IPS-15b (cell line): ENCODE measurements at regions not wholly inside any gene's neighbourhood (a gene's known extent, or its start where the extent isn't known, plus 50 kb on each side); places are given as distances from the start of the nearest gene placed in this dataset.

ENCODE experiments used
- H3K27me3 ChIP-seq: one replicate; pipeline ENCODE4 v1.6.1; 2013; ENCODE audit warnings: low read length; ENCODE audit not compliant: control insufficient read depth, insufficient read depth
- H3K36me3 ChIP-seq: one replicate; pipeline ENCODE4 v1.6.1; 2013; ENCODE audit warnings: low read length; ENCODE audit not compliant: control insufficient read depth, insufficient read depth
- H3K4me1 ChIP-seq: one replicate; pipeline ENCODE4 v1.6.1; 2013; ENCODE audit warnings: mild to moderate bottlenecking, low read length; ENCODE audit not compliant: control insufficient read depth, insufficient read depth
- H3K4me3 ChIP-seq: one replicate; pipeline ENCODE4 v1.5.1; 2013; ENCODE audit warnings: low read depth, low read length
- H3K9ac ChIP-seq: one replicate; pipeline ENCODE4 v1.6.1; 2013; ENCODE audit warnings: low read depth, mild to moderate bottlenecking, low read length
- H3K9me3 ChIP-seq: one replicate; pipeline ENCODE4 v1.6.1; 2013; ENCODE audit warnings: mild to moderate bottlenecking, low read length; ENCODE audit not compliant: control insufficient read depth, insufficient read depth

DNA sequence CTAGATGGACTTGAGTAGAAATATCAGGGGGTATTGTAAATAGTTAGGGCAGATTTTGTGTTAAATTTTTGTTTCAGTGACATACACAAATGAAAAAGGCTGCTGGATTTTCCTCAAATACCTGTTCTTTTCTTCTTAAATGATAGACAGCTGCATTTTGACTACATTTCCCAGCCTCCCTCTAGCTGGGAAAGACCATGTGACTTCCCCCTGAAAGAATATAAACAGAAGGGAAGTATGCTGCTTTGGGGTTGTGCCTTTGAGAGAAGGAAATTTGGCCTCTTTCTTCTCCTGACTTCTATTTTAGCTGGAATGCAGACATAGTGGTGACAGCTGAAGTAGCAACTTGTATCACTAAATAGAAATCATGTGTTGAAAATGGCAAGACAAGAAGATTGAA is 476.1 kb upstream of the SYT1 start:
- Histone ChIP-seq H3K4me3 (no peak overlapping the region), H3K9me3 (no peaks in the 10 kb centered on the region), H3K9ac (no peak overlapping the region), H3K36me3 (no peaks in the 10 kb centered on the region), H3K27me3 (no peaks in the 10 kb centered on the region), H3K4me1 (no peaks in the 10 kb centered on the region)

DNA sequence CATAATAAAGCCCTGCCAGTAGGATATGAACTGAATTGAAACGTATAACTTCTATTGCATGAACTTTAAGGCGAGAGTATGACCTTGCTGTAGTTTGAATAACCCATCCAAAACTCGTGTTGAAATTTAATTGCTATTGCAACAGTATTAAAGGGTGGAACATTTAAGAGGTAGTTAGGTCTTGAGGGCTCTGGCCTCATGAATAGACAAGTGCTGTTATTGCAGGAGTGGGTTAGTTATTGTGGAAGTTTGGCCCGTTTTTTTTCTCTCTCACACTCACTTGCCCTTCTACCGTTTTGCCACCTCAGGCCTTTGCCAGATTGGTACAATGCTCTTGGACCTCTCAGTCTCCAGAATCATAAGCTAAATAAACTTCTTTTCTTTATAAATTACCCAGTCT is 473.7 kb upstream of the SYT1 start:
- H3K9ac ChIP-seq: no peak overlapping the region
- no peak overlapping the region for H3K4me3 ChIP-seq
- H3K27me3 ChIP-seq: no peaks in the 10 kb centered on the region
- H3K36me3 ChIP-seq: no peaks in the 10 kb centered on the region
- H3K9me3 ChIP-seq: no peaks in the 10 kb centered on the region
- H3K4me1 ChIP-seq: peaks cover 3% of the 10 kb centered on the region

DNA sequence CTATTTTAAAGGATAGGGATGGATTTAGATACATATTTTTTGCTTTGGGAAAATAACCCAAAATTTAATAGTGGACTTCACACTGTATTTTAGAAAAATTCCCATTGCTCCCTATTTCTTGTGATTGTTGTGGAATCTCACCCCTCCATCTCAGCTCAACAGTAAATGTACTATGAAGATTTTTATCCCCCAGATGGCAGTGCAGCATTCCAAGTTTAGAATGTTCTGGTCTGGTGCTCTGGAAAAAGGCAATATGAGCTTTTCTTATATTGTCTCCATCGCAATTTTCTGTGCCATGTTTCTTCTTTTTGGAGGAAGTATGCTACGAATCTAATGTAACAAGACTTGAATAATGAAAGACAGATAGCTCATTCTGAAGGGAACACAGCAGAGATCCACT is 471.7 kb upstream of the SYT1 start:
- no peak overlapping the region for H3K4me3 ChIP-seq
- H3K4me1 ChIP-seq: peaks cover 3% of the 10 kb centered on the region
- no peak overlapping the region for H3K9ac ChIP-seq
- no peaks in the 10 kb centered on the region for H3K27me3 ChIP-seq
- no peaks in the 10 kb centered on the region for H3K36me3 ChIP-seq
- no peaks in the 10 kb centered on the region for H3K9me3 ChIP-seq

DNA sequence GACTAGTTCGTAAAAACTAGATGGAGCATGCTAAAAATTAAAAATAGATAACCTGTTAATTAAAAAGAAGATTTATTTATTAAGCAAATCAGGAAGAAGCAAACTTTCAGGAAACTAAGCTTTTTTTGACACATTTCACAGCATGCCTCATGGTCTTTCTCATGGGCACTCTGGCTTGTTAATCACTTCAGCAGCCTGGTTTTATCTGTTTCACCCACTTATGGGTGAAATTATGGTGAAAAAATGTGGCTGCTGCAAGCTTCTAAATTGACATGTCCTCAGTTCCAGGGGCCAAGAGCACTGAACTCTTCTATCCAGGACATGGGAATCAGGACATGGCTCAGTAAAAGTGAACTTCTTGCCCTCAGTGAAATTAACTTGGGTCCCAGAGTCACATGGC is 468.6 kb upstream of the SYT1 start:
- H3K36me3 ChIP-seq: no peaks in the 10 kb centered on the region
- no peak overlapping the region for H3K4me3 ChIP-seq
- H3K9ac ChIP-seq: no peak overlapping the region
- H3K4me1 ChIP-seq: peaks cover 3% of the 10 kb centered on the region
- no peaks in the 10 kb centered on the region for H3K9me3 ChIP-seq
- H3K27me3 ChIP-seq: no peaks in the 10 kb centered on the region

DNA sequence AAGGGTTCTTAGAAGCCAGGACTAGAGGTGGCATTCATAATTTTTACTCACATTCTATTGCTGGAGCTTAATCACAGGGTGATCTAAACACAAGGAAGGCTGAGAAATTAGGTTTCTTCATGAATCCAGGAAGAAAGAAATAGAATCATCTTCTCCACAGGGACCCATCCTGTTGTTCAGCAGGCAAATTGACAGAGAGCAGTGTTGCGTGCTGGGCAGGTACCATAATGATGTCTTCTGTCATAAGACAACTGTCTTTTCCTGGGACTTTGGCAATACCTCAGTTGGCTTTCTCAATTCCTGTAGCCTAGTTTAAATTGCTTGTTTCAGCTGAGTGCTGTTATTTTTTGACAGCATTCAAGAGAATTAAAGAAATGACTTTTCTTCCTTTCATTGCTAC is 468.0 kb upstream of the SYT1 start:
- no peaks in the 10 kb centered on the region for H3K36me3 ChIP-seq
- no peak overlapping the region for H3K4me3 ChIP-seq
- no peaks in the 10 kb centered on the region for H3K9me3 ChIP-seq
- no peak overlapping the region for H3K9ac ChIP-seq
- H3K4me1 ChIP-seq: peaks cover 3% of the 10 kb centered on the region
- no peaks in the 10 kb centered on the region for H3K27me3 ChIP-seq

DNA sequence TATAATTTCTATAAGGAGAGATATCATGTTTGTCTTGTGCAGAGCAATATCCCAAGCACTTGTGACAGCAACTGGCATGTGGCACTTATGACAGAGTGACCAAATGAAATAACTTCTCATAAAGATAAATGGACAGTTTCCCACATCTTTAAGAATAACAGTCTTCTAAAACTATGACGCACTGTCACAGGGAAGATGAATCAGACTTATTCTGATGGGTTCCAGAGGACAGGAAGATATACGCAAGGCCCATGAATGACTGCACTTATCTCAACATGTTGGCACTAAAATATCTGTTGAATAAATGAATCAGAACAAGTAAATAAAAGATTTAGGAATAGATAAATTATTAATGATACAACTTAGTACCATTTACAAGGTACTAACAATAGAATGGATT is 465.8 kb upstream of the SYT1 start:
- Histone ChIP-seq H3K36me3 (no peaks in the 10 kb centered on the region), H3K9ac (no peak overlapping the region), H3K4me3 (no peak overlapping the region), H3K4me1 (peaks cover 3% of the 10 kb centered on the region), H3K9me3 (no peaks in the 10 kb centered on the region), H3K27me3 (no peaks in the 10 kb centered on the region)

DNA sequence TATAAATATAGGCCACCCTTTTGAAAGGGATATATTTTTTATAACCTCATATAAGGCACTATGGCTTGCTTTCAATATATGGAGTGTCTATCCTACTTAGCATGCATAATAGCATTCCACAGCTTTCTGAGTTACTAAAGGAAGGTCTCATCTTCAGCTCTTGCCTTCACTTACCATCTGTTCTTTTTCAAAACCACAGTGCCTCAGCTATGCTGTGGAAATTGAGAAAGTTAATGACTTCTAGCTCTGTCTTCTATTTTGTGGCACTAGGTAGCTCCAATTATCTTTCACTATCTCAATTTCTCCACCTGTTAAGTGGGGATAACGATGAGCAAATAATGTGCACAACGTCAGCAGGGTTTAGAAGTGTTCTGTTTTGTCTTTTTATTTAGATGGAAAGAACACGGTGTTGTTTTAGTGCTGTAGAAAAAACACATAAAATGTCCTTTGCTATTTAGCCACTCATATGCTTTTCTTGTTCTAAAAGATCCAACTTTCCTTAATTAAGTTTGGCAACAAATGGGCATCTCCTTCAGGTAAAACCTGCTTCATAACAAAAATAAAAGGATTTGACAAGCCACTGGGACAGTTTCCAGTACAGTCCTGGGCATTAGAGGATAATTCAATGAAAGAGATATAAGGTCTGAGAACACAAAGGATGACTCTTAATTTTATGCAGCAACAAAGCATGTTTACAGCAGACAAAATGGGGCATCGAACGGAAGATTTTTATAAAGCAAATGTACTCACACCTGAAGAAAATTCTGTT is 462.0 kb upstream of the SYT1 start:
- no peak overlapping the region for H3K9ac ChIP-seq
- no peak overlapping the region for H3K4me3 ChIP-seq
- H3K36me3 ChIP-seq: no peaks in the 10 kb centered on the region
- H3K27me3 ChIP-seq: no peaks in the 10 kb centered on the region
- H3K4me1 ChIP-seq: peaks cover 5% of the 10 kb centered on the region
- no peaks in the 10 kb centered on the region for H3K9me3 ChIP-seq

DNA sequence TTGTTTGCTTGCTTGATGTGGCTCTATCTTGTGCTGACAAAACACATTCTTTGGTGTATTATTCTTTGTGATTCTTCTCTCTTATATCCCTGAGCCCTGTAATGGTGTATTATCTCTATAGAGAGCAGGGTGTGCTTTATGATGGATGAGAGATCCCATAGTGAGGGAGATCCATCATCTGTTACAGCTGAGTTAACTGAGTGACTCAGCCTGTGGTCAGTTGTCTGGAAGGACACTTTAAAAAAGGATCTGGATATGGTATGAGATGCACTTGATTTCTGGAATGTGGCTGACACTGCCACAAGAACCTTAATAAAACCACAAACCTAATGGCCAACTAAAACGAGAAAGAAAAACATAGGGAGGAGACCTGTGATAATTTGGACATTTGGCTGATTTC is 461.4 kb upstream of the SYT1 start:
- Histone ChIP-seq H3K9ac (no peak overlapping the region), H3K9me3 (no peaks in the 10 kb centered on the region), H3K4me1 (peaks cover 5% of the 10 kb centered on the region), H3K27me3 (no peaks in the 10 kb centered on the region), H3K4me3 (no peak overlapping the region), H3K36me3 (no peaks in the 10 kb centered on the region)

DNA sequence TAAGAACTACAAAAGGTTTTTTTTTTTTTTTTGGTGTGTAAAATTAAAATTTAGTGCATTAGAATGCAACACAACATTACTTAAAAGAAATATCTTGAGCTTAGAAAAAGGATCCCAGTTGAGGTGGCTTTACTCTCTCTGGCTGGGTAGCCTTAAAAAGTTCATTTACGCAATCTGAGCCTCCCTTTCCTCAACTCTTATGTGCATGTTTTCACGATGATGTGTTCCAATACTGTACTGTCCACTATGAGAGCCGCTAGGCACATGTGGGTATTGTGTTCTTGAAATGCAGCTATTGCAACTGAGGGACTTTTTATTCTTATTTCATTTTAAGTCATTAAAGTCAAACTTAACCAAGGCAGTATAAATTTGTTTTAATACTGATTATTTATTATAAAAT is 460.9 kb upstream of the SYT1 start:
- no peaks in the 10 kb centered on the region for H3K9me3 ChIP-seq
- H3K36me3 ChIP-seq: no peaks in the 10 kb centered on the region
- H3K4me3 ChIP-seq: no peak overlapping the region
- H3K4me1 ChIP-seq: peaks cover 5% of the 10 kb centered on the region
- no peaks in the 10 kb centered on the region for H3K27me3 ChIP-seq
- no peak overlapping the region for H3K9ac ChIP-seq

DNA sequence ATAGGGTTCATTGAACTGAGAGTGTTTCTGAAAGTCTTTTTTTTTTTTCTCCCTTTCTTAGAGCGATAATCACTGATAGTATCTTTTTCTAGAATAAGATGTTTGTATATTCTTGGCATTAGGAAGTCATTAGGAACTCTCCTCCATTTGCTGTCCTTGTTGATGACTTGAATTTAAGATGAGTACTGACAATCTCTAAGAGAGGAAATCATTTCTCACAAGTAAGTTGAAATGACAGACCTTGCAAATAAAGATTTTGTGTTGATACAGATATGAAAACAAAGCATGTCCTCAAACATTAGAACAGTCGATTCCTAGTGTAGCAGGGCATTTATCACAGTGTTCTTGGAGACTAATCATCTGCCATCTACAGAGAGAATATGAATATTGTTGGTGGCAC is 458.4 kb upstream of the SYT1 start:
- Histone ChIP-seq H3K9me3 (no peaks in the 10 kb centered on the region), H3K4me3 (no peak overlapping the region), H3K27me3 (no peaks in the 10 kb centered on the region), H3K4me1 (peaks cover 5% of the 10 kb centered on the region), H3K36me3 (no peaks in the 10 kb centered on the region), H3K9ac (no peak overlapping the region)

DNA sequence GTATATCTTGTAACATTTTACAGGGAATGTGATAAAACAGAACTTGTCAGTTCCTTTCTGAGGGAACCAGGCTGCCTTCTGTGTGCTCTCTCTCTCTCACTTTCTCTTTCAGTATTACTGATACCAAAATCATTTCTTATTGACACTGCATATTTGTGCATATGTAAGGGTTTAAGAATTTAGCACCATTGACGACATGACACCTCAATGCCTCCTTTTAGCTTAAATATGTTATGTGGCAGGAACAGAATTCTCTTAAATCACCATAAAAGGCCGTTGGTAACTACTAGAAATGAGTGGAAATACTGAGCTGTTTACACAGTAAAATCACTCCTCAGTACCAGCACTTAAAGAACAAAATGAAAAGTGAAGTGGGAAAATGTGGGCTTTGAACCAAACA is 457.7 kb upstream of the SYT1 start:
- Histone ChIP-seq H3K36me3 (no peaks in the 10 kb centered on the region), H3K4me1 (peaks cover 5% of the 10 kb centered on the region), H3K4me3 (no peak overlapping the region), H3K9me3 (no peaks in the 10 kb centered on the region), H3K9ac (no peak overlapping the region), H3K27me3 (no peaks in the 10 kb centered on the region)

DNA sequence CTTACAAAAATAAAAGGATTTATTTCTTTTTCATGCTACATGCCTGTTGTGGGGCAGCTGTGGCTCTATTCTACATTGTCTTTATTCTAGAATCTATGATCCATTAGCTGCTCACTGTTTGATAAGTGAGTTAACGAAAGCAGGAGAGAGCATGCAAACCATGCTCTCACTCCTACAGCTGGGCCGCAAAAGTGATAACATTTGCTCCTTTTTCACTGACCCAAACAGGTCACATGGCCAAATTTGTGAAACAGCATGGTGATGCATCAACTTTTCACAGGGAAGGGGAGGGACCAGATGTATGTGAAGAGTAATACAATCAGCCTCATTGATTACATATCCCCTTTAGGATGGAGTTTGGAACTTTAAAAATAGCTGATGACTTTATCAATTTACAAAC is 456.9 kb upstream of the SYT1 start:
- peaks cover 5% of the 10 kb centered on the region for H3K4me1 ChIP-seq
- H3K36me3 ChIP-seq: no peaks in the 10 kb centered on the region
- H3K9ac ChIP-seq: no peak overlapping the region
- H3K27me3 ChIP-seq: no peaks in the 10 kb centered on the region
- H3K9me3 ChIP-seq: no peaks in the 10 kb centered on the region
- no peak overlapping the region for H3K4me3 ChIP-seq
